Tibial artery (tissue), 4 donors: ENCODE measurements at regions not wholly inside any gene's neighbourhood (a gene's known extent, or its start where the extent isn't known, plus 50 kb on each side); places are given as distances from the start of the nearest gene placed in this dataset.

Source experiments
- DNase-seq, 2 donors: peaks; one replicate each; pipeline ENCODE4 v3.0.0-alpha.2; 2019
- H3K27ac ChIP-seq, 2 donors: fragments of 200-600 bp; sonication (generic) in 1 of 2; 1 replicate in 1 of 2; 2 replicates in 1 of 2; pipeline ENCODE4 v1.5.1; 2018 to 2019; ENCODE audit warnings: mild to moderate bottlenecking in 1 of 2
- H3K27me3 ChIP-seq, 2 donors: fragments of 200-600 bp; sonication (generic) in 1 of 2; one replicate each; pipeline versions ENCODE4 v1.5.1 to v1.6.0; 2016 to 2019
- H3K36me3 ChIP-seq, 3 donors: fragments of 200-600 bp; sonication (generic) in 2 of 3; one replicate each; pipeline ENCODE4 v1.5.1; 2016 to 2019; ENCODE audit warnings: mild to moderate bottlenecking in 2 of 3
- H3K4me1 ChIP-seq, 4 donors: fragments of 200-600 bp; sonication (generic) in 2 of 4; 1 replicate in 3 of 4; 2 replicates in 1 of 4; pipeline ENCODE4 v1.5.1; 2016 to 2019
- H3K4me3 ChIP-seq, 2 donors: fragments of 200-600 bp; sonication (generic) in 1 of 2; 1 replicate in 1 of 2; 2 replicates in 1 of 2; pipeline ENCODE4 v1.5.1; 2018 to 2019; ENCODE audit warnings: mild to moderate bottlenecking in 2 of 2
- H3K9me3 ChIP-seq, 3 donors: fragments of 200-600 bp; sonication (generic) in 1 of 3; one replicate each; pipeline ENCODE4 v1.5.1; 2016 to 2019
- intact Hi-C: fragments of 100-400 bp; cut with DNase I; formaldehyde crosslinking; loops from one replicate; pipeline ENCODE4 v1.15.0; 2023; ENCODE audit warnings: low total_unique reads
- TF ChIP-seq, protein P1 (sequence below), 2 experiments: fragments of 200-600 bp in 1 of 2; fragments of 450-650 bp in 1 of 2; IDR thresholded peaks; one replicate each; pipeline ENCODE4 v1.5.1; 2017 to 2019; ENCODE audit warnings: antibody characterized with exemption in 2 of 2, mild to moderate bottlenecking in 1 of 2, moderate library complexity in 1 of 2

- no peak overlapping the region for H3K27ac ChIP-seq
- H3K4me3 ChIP-seq, result no peak overlapping the region
- H3K9me3 ChIP-seq, result no peaks in the 10 kb centered on the region
- intact Hi-C loops, result no loop called here
- no peaks in the 10 kb centered on the region for H3K36me3 ChIP-seq
- DNase-seq, result no peak
- no peaks in the 10 kb centered on the region for H3K4me1 ChIP-seq
- no peaks in the 10 kb centered on the region for H3K27me3 ChIP-seq
- TF ChIP-seq, protein P1, sequence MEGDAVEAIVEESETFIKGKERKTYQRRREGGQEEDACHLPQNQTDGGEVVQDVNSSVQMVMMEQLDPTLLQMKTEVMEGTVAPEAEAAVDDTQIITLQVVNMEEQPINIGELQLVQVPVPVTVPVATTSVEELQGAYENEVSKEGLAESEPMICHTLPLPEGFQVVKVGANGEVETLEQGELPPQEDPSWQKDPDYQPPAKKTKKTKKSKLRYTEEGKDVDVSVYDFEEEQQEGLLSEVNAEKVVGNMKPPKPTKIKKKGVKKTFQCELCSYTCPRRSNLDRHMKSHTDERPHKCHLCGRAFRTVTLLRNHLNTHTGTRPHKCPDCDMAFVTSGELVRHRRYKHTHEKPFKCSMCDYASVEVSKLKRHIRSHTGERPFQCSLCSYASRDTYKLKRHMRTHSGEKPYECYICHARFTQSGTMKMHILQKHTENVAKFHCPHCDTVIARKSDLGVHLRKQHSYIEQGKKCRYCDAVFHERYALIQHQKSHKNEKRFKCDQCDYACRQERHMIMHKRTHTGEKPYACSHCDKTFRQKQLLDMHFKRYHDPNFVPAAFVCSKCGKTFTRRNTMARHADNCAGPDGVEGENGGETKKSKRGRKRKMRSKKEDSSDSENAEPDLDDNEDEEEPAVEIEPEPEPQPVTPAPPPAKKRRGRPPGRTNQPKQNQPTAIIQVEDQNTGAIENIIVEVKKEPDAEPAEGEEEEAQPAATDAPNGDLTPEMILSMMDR (IDR thresholded peaks at IDR 0.05), result no peak
These were observed 115.3 kb upstream of the BEND4 start for GRCh38 chr4:42267724-42268123.

- no peak for DNase-seq
- Histone ChIP-seq H3K4me3 (no peak overlapping the region), H3K36me3 (no peaks in the 10 kb centered on the region), H3K27me3 (no peaks in the 10 kb centered on the region), H3K27ac (no peak overlapping the region), H3K9me3 (no peaks in the 10 kb centered on the region), H3K4me1 (no peaks in the 10 kb centered on the region)
- intact Hi-C loops, result no loop called here
- TF ChIP-seq, protein P1 (IDR thresholded peaks at IDR 0.05), result no peak
These were observed 116.4 kb upstream of the BEND4 start for GRCh38 chr4:42268824-42269223.

DNA sequence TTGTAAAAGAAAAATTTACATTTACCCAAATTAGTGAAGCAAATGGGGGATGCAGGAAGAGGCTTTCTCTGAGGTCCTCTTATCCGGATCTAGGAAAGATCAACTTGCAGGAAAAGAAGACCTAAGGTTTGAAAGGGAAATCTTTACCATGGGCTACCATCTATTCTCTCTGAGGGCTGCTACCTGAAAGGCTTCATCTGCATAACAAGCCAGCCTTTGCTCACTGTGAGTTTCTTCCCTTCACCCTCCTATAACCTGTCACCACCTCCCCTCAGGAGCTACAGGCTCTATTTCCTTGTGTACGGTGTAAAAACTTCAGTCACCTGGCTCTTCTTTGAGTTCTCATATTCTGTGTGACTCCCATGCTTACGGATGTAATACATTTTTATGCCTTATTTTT lies 118.6 kb upstream of the BEND4 start:
- no peak for DNase-seq
- TF ChIP-seq, protein P1 (IDR thresholded peaks at IDR 0.05), result no peak
- intact Hi-C loops, result no loop called here

GRCh38 chr4:42277291-42277690 lies 120.0 kb upstream of the SHISA3 start:
- H3K4me3 ChIP-seq, result no peak overlapping the region
- H3K4me1 ChIP-seq, result peaks cover 0 to 6% (median 0%) of the 10 kb centered on the region in 4 donors
- intact Hi-C loops, result no loop called here
- H3K9me3 ChIP-seq, result no peaks in the 10 kb centered on the region
- H3K27me3 ChIP-seq, result no peaks in the 10 kb centered on the region
- TF ChIP-seq, protein P1 (IDR thresholded peaks at IDR 0.05), result no peak
- no peak overlapping the region for H3K27ac ChIP-seq
- no peaks in the 10 kb centered on the region for H3K36me3 ChIP-seq
- no peak for DNase-seq

More for the DNA sequence above, 118.6 kb upstream of the BEND4 start:
- Histone ChIP-seq H3K4me3 (no peak overlapping the region), H3K27me3 (no peaks in the 10 kb centered on the region), H3K9me3 (no peaks in the 10 kb centered on the region), H3K36me3 (no peaks in the 10 kb centered on the region), H3K4me1 (no peaks in the 10 kb centered on the region), H3K27ac (no peak overlapping the region)

- no peaks in the 10 kb centered on the region for H3K27me3 ChIP-seq
- H3K4me1 ChIP-seq, result peaks cover 0 to 6% (median 0%) of the 10 kb centered on the region in 4 donors
- TF ChIP-seq, protein P1 (IDR thresholded peaks at IDR 0.05), result no peak
- no peak overlapping the region for H3K4me3 ChIP-seq
- intact Hi-C loops, result no loop called here
- DNase-seq, result no peak
- H3K9me3 ChIP-seq, result no peaks in the 10 kb centered on the region
- H3K27ac ChIP-seq, result no peak overlapping the region
- no peaks in the 10 kb centered on the region for H3K36me3 ChIP-seq
These were observed 118.5 kb upstream of the SHISA3 start for GRCh38 chr4:42278709-42279324.
